ENCODE measurements at regions not wholly inside any gene's neighbourhood (a gene's known extent, or its start where the extent isn't known, plus 50 kb on each side); places are given as distances from the start of the nearest gene placed in this dataset.
"Not testable (repeated sequence)": the region's sequence is repeated elsewhere in the genome, so short reads cannot be mapped to it uniquely, and the experiment has no call there.

DNA sequence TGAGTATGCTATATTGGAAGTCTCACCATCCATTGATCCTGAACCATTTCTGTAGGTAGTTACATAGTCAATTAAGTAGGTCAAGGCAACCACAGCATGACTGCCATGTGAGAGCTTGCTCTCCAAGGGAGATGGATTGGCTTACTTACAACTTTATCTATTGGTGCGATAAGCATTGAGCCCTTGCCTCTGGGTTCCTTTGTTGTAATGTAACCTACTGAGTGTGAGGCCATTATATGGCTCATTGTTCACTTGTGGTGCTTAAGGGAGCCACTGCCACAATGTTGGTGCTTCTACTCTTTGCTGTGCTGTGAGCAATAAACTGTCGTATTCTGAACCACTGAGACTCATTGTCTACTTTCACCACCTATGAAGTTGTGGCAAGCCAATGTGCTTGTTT lies 510.6 kb upstream of the ITGA1 start:
- H3K4me3 ChIP-seq = no peak overlapping the region
- no peaks in the 10 kb centered on the region for H3K36me3 ChIP-seq (ENCODE audit: insufficient read depth in 1 of 2, low read depth in 1 of 2)
- H3K27me3 ChIP-seq (ENCODE audit: insufficient read depth in 3 of 3, low read length in 2 of 3) = no peaks in the 10 kb centered on the region
- no peak for TF ChIP-seq CTCF (IDR thresholded peaks at IDR 0.05)
- no peak for DNase-seq
- intact Hi-C loops (cut with DNase I) = no loop called here
- WGBS, 3 donors = 94 to 99% (median 98%) methylated on average over 2 of the region's 2 CpGs
- H3K9me3 ChIP-seq = no peaks in the 10 kb centered on the region
- H3K27ac ChIP-seq = no peak overlapping the region
- H3K4me1 ChIP-seq = no peaks in the 10 kb centered on the region
- ATAC-seq = no peak

DNA sequence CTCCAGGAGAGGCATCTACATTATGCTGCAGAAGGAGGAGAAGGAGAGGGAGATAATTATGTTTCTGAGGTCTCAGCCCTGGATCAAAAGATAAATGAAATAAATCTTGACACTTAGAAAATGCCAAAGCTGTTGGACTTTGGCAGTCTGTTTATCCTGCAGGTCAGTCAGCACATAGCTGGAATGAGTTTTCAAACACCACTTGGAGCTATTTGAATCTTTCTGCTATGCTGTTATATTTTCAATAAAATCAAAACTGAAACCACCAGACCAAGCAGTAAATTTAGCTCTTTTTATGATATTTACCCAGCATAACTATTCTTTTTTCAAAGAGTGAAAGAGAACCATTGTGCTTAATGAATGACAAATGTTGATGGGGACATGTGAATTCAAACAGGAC lies 505.1 kb upstream of the ITGA1 start:
- ATAC-seq (no peak), DNase-seq (no peak)
- Histone ChIP-seq H3K4me1 (no peaks in the 10 kb centered on the region), H3K4me3 (no peak overlapping the region), H3K27ac (no peak overlapping the region), H3K36me3 (ENCODE audit: insufficient read depth in 1 of 2, low read depth in 1 of 2) (no peaks in the 10 kb centered on the region), H3K27me3 (ENCODE audit: insufficient read depth in 3 of 3, low read length in 2 of 3) (no peaks in the 10 kb centered on the region), H3K9me3 (no peaks in the 10 kb centered on the region)
- no peak for TF ChIP-seq CTCF (IDR thresholded peaks at IDR 0.05)
- intact Hi-C loops (cut with DNase I) = no loop called here

GRCh38 chr5:52283221-52283620 lies 504.5 kb upstream of the ITGA1 start:
- H3K9me3 ChIP-seq = no peaks in the 10 kb centered on the region

DNA sequence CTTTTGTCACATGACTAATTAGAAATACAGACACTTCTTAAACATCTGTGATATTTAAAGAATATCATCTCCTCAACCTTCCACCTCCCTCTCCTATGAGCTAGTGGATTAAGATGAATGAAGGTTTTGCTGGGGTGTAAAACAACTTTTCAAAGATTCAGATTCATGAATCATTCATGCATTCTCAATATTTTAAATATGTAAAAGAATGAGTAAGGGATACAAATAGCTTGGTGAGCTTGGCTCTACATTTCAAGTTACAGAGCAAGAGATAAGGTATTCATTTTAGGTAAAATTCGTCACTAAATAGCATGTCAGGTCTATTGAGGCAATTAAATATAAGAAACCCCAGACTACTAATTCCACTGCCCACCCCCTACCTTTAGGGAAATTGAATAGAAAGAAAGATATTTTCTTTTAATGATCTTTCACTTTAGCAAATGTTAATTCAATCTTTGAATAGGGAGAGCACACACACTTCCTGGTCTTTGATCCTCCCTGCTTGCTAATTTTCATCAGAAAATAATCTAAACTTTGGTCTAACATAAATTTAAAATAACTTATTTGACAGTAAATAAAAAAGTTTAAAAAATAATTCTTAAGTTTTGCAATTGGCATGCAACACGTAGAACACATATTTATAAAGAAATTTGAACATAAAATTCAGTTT lies 486.9 kb upstream of the ITGA1 start:
- no peak for TF ChIP-seq CTCF (IDR thresholded peaks at IDR 0.05)
- Histone ChIP-seq H3K27ac (no peak overlapping the region), H3K27me3 (ENCODE audit: insufficient read depth in 3 of 3, low read length in 2 of 3) (no peaks in the 10 kb centered on the region), H3K36me3 (ENCODE audit: insufficient read depth in 1 of 2, low read depth in 1 of 2) (no peaks in the 10 kb centered on the region), H3K4me3 (no peak overlapping the region), H3K9me3 (peaks cover 3% of the 10 kb centered on the region), H3K4me1 (no peaks in the 10 kb centered on the region)
- WGBS, 3 donors = 57 to 66% (median 58%) methylated on average over 2 of the region's 2 CpGs
- intact Hi-C loops (cut with DNase I) = no loop called here
- DNase-seq (no peak), ATAC-seq (no peak)

More at GRCh38 chr5:52283221-52283620, 504.5 kb upstream of the ITGA1 start:
- TF ChIP-seq CTCF (IDR thresholded peaks at IDR 0.05) = no peak
- DNase-seq (no peak), ATAC-seq (no peak)
- H3K36me3 ChIP-seq (ENCODE audit: insufficient read depth in 1 of 2, low read depth in 1 of 2) = no peaks in the 10 kb centered on the region
- no peaks in the 10 kb centered on the region for H3K4me1 ChIP-seq
- no peaks in the 10 kb centered on the region for H3K27me3 ChIP-seq (ENCODE audit: insufficient read depth in 3 of 3, low read length in 2 of 3)
- H3K27ac ChIP-seq = no peak overlapping the region
- WGBS, 3 donors = 72 to 94% (median 81%) methylated on average over 1 of the region's 1 CpG
- no peak overlapping the region for H3K4me3 ChIP-seq
- intact Hi-C loops (cut with DNase I) = no loop called here

- H3K27ac ChIP-seq; H3K4me3 ChIP-seq; H3K36me3 ChIP-seq (ENCODE audit: insufficient read depth in 1 of 2, low read depth in 1 of 2); DNase-seq; ATAC-seq; H3K27me3 ChIP-seq (ENCODE audit: insufficient read depth in 3 of 3, low read length in 2 of 3); intact Hi-C loops (cut with DNase I); H3K9me3 ChIP-seq; H3K4me1 ChIP-seq: not testable (repeated sequence)
- WGBS, 3 donors = 84 to 87% (median 86%) methylated on average over 9 of the region's 9 CpGs
Observed at GRCh38 chr5:52304816-52305215, 482.9 kb upstream of the ITGA1 start.

Measured in psoas muscle (tissue), 7 donors.